H1 (cell line): ENCODE measurements at regions not wholly inside any gene's neighbourhood (a gene's known extent, or its start where the extent isn't known, plus 50 kb on each side); places are given as distances from the start of the nearest gene placed in this dataset.

ENCODE experiments used
- CTCF ChIA-PET: fragments of 300-600 bp; sonication (Branson Sonifier 250); formaldehyde crosslinking; loops from one replicate; lab custom pipeline; 2021; ENCODE audit not compliant: partially characterized antibody; lab: Charles Lee
- POLR2A ChIA-PET: fragments of 300-600 bp; sonication (Branson Sonifier 250); formaldehyde crosslinking; loops from one replicate; lab custom pipeline; 2021; ENCODE audit warnings: inconsistent platforms; ENCODE audit not compliant: partially characterized antibody; lab: Charles Lee
- DNase-seq, 2 experiments: peaks; one replicate each; pipeline versions ENCODE4 v3.0.0 to v3.0.0-alpha.2; 2010 to 2022; ENCODE audit warnings: low spot score in 2 of 2, low read depth in 1 of 2, mixed read lengths in 1 of 2
- FAIRE-seq: peaks from 2 replicates; lab custom pipeline; 2011; peaks lifted over from hg19 to GRCh38; lab: Jason Lieb, UNC
- H2AFZ ChIP-seq: 2 replicates; pipeline ENCODE4 v1.8.1; 2012; ENCODE audit warnings: low read length, inconsistent platforms
- H2AK5ac ChIP-seq: 2 replicates; pipeline ENCODE4 v1.6.1; 2013; ENCODE audit warnings: low read depth, low read length
- H2BK120ac ChIP-seq: replicated peaks from 2 replicates; pipeline ENCODE3; 2013; ENCODE audit warnings: low read depth, low read length, inconsistent platforms
- H2BK12ac ChIP-seq: 2 replicates; pipeline ENCODE4 v1.6.1; 2013; ENCODE audit warnings: low read depth, low read length
- H2BK15ac ChIP-seq: 2 replicates; pipeline ENCODE4 v1.6.1; 2013; ENCODE audit warnings: low read length
- H2BK20ac ChIP-seq: 2 replicates; pipeline ENCODE4 v1.6.1; 2013; ENCODE audit warnings: low read length
- H2BK5ac ChIP-seq: 2 replicates; pipeline ENCODE4 v1.6.1; 2013; ENCODE audit warnings: low read depth, low read length
- H3K14ac ChIP-seq: 2 replicates; pipeline ENCODE4 v1.6.1; 2013; ENCODE audit warnings: inconsistent platforms; ENCODE audit not compliant: insufficient read length
- H3K18ac ChIP-seq: 2 replicates; pipeline ENCODE4 v1.6.1; 2013; ENCODE audit warnings: low read length; ENCODE audit errors: extremely low read depth
- H3K23ac ChIP-seq: 2 replicates; pipeline ENCODE4 v1.6.1; 2013; ENCODE audit warnings: inconsistent platforms; ENCODE audit not compliant: insufficient read length
- H3K23me2 ChIP-seq: 2 replicates; pipeline ENCODE4 v1.6.1; 2013; ENCODE audit warnings: low read depth, low read length
- H3K27ac ChIP-seq: 2 replicates; pipeline ENCODE4 v1.6.1; 2011; ENCODE audit warnings: low read depth, low read length, inconsistent platforms
- H3K27me3 ChIP-seq, 4 experiments: replicated peaks in 1 of 4; 1 replicate in 1 of 4; 2 replicates in 3 of 4; pipeline versions ENCODE4 v1.6.1 to v1.8.1; 2011 to 2013; ENCODE audit warnings: low read length in 3 of 4, mild to moderate bottlenecking in 3 of 4, inconsistent platforms in 2 of 4, mixed read lengths in 2 of 4, moderate library complexity in 1 of 4; ENCODE audit not compliant: control insufficient read depth in 3 of 4, insufficient read depth in 3 of 4; ENCODE audit errors: extremely low read depth in 1 of 4
- H3K36me3 ChIP-seq, 4 experiments: 2 replicates each; pipeline versions ENCODE4 v1.6.1 to v1.8.1; 2011 to 2013; ENCODE audit warnings: mild to moderate bottlenecking in 4 of 4, low read length in 3 of 4, moderate library complexity in 2 of 4, control low read depth in 1 of 4, inconsistent platforms in 1 of 4; ENCODE audit not compliant: insufficient read depth in 4 of 4, control insufficient read depth in 2 of 4
- H3K4ac ChIP-seq: replicated peaks from 2 replicates; pipeline ENCODE3; 2013; ENCODE audit warnings: low read length, low read depth, mixed read lengths, inconsistent platforms; ENCODE audit not compliant: insufficient read length
- H3K4me1 ChIP-seq, 4 experiments: replicated peaks in 1 of 4; 1 replicate in 1 of 4; 2 replicates in 3 of 4; pipeline versions ENCODE4 v1.6.1 to v1.8.1; 2011 to 2013; ENCODE audit warnings: low read length in 3 of 4, inconsistent platforms in 2 of 4, mixed read lengths in 1 of 4; ENCODE audit not compliant: insufficient read depth in 4 of 4, control insufficient read depth in 3 of 4
- H3K4me2 ChIP-seq, 2 experiments: 2 replicates each; pipeline versions ENCODE4 v1.6.1 to v1.8.1; 2011 to 2013; ENCODE audit warnings: low read depth in 2 of 2, low read length in 2 of 2, control low read depth in 1 of 2, inconsistent platforms in 1 of 2, mild to moderate bottlenecking in 1 of 2; ENCODE audit not compliant: insufficient read depth in 1 of 2
- H3K4me3 ChIP-seq, 4 experiments: fragments of 200-600, 300-600 bp in 1 of 4; sonication (generic), shearing (Covaris generic), sonication (Bioruptor Twin) in 1 of 4; 2 replicates each; pipeline versions ENCODE4 v1.5.1 to v1.8.1; 2011 to 2016; ENCODE audit warnings: low read length in 4 of 4, low read depth in 3 of 4, control low read depth in 2 of 4, inconsistent platforms in 2 of 4, mild to moderate bottlenecking in 2 of 4, mixed read lengths in 1 of 4, moderate library complexity in 1 of 4; ENCODE audit not compliant: insufficient read depth in 2 of 4; ENCODE audit errors: extremely low read depth in 1 of 4
- H3K56ac ChIP-seq: replicated peaks from 2 replicates; pipeline ENCODE3; 2013; ENCODE audit warnings: low read depth, mild to moderate bottlenecking, mixed read lengths, low read length, inconsistent platforms; ENCODE audit not compliant: insufficient read length
- H3K79me1 ChIP-seq: 2 replicates; pipeline ENCODE4 v1.6.1; 2013; ENCODE audit warnings: low read depth, low read length, control low read depth
- H3K79me2 ChIP-seq, 2 experiments: 2 replicates each; pipeline versions ENCODE4 v1.6.1 to v1.8.1; 2012 to 2013; ENCODE audit warnings: low read length in 2 of 2, mild to moderate bottlenecking in 2 of 2, inconsistent platforms in 1 of 2; ENCODE audit not compliant: insufficient read depth in 2 of 2, control insufficient read depth in 1 of 2
- H3K9ac ChIP-seq, 4 experiments: replicated peaks in 1 of 4; 1 replicate in 1 of 4; 2 replicates in 3 of 4; pipeline versions ENCODE4 v1.6.1 to v1.8.1; 2011 to 2013; ENCODE audit warnings: low read depth in 3 of 4, low read length in 3 of 4, control low read depth in 2 of 4, mild to moderate bottlenecking in 2 of 4, moderate library complexity in 2 of 4, inconsistent platforms in 1 of 4; ENCODE audit errors: extremely low read depth in 1 of 4
- H3K9me3 ChIP-seq, 2 experiments: 2 replicates each; pipeline versions ENCODE4 v1.6.1 to v1.8.1; 2012 to 2013; ENCODE audit warnings: mild to moderate bottlenecking in 2 of 2, moderate library complexity in 2 of 2, control low read depth in 1 of 2, inconsistent platforms in 1 of 2, low read depth in 1 of 2, low read length in 1 of 2, mixed read lengths in 1 of 2; ENCODE audit not compliant: insufficient read depth in 2 of 2
- H4K20me1 ChIP-seq, 2 experiments: replicated peaks in 1 of 2; 2 replicates each; pipeline versions ENCODE3 to v1.8.1; 2011 to 2013; ENCODE audit warnings: inconsistent platforms in 2 of 2, low read length in 2 of 2, mild to moderate bottlenecking in 1 of 2; ENCODE audit not compliant: insufficient read depth in 2 of 2, control insufficient read depth in 1 of 2
- H4K5ac ChIP-seq: 2 replicates; pipeline ENCODE4 v1.6.1; 2013; ENCODE audit warnings: low read length, low read depth, mixed read lengths, inconsistent platforms; ENCODE audit not compliant: insufficient read length
- H4K8ac ChIP-seq: 2 replicates; pipeline ENCODE4 v1.8.0; 2013; ENCODE audit warnings: mild to moderate bottlenecking, moderate library complexity, low read length, inconsistent platforms; ENCODE audit not compliant: insufficient read depth; ENCODE audit errors: extremely low read depth
- H4K91ac ChIP-seq: replicated peaks from 2 replicates; pipeline ENCODE3; 2013; ENCODE audit warnings: low read length, mixed read lengths, inconsistent platforms; ENCODE audit not compliant: insufficient read length
- ASH2L ChIP-seq: fragments of 200-600, 300-600 bp; sonication (generic); IDR thresholded peaks from one replicate; pipeline ENCODE4 v1.7.1; 2017; ENCODE audit warnings: low read length
- CBX5 ChIP-seq: fragments of 300-800, 300-1000 bp; sonication (generic); IDR thresholded peaks from 2 replicates; pipeline ENCODE4 v1.7.1; 2016; ENCODE audit warnings: antibody characterized with exemption, low read length, low read depth
- CHD2 ChIP-seq: IDR thresholded peaks from 2 replicates; pipeline ENCODE4 v1.6.1; 2012; ENCODE audit warnings: low read length, improper control_type of control experiment
- HDAC2 ChIP-seq, 2 experiments: fragments of 300-600 bp in 1 of 2; sonication (generic) in 1 of 2; IDR thresholded peaks; 2 replicates each; pipeline ENCODE4 v1.6.1; 2011 to 2012; ENCODE audit warnings: low read depth in 2 of 2, low read length in 2 of 2, mild to moderate bottlenecking in 2 of 2, moderate library complexity in 2 of 2, borderline replicate concordance in 1 of 2, inconsistent platforms in 1 of 2
- JUND ChIP-seq: IDR thresholded peaks from 2 replicates; pipeline ENCODE4 v1.6.1; 2011; ENCODE audit warnings: mild to moderate bottlenecking, improper control_type of control experiment, low read length
- KDM1A ChIP-seq: fragments of 200-600, 300-600 bp; sonication (generic); IDR thresholded peaks from 2 replicates; pipeline ENCODE4 v1.7.1; 2016; ENCODE audit warnings: mild to moderate bottlenecking, low read length, borderline replicate concordance
- NRF1 ChIP-seq: IDR thresholded peaks from 2 replicates; pipeline ENCODE4 v1.6.1; 2011; ENCODE audit warnings: mild to moderate bottlenecking, low read depth, low read length, improper control_type of control experiment
- POLR2AphosphoS5 ChIP-seq: IDR thresholded peaks from 2 replicates; pipeline ENCODE4 v1.6.1; 2011; ENCODE audit warnings: low read depth, low read length
- RFX5 ChIP-seq: IDR thresholded peaks from 2 replicates; pipeline ENCODE4 v1.6.1; 2011; ENCODE audit warnings: low read depth, low read length, improper control_type of control experiment, borderline replicate concordance
- SIRT6 ChIP-seq: IDR thresholded peaks from one replicate; pipeline ENCODE4 v1.7.1; 2012; ENCODE audit warnings: low read length, inconsistent platforms
- SIX5 ChIP-seq: IDR thresholded peaks from 2 replicates; pipeline ENCODE4 v1.6.1; 2011; ENCODE audit warnings: mild to moderate bottlenecking, low read depth, low read length
- SP4 ChIP-seq: IDR thresholded peaks from 2 replicates; pipeline ENCODE4 v1.6.1; 2012; ENCODE audit warnings: low read length, inconsistent platforms
- SRF ChIP-seq: IDR thresholded peaks from 2 replicates; pipeline ENCODE4 v1.6.1; 2011; ENCODE audit warnings: mild to moderate bottlenecking, low read depth, low read length, moderate library complexity
- TAF7 ChIP-seq: optimal IDR thresholded peaks from 2 replicates; pipeline ENCODE3; 2011; ENCODE audit warnings: low read depth, mild to moderate bottlenecking, inconsistent platforms, low read length, moderate library complexity, borderline replicate concordance
- WGBS, 2 experiments: shearing (Covaris generic) in 1 of 2; methylation state at CpG; one replicate each; pipeline versions ENCODE4 v1.1.6 to v1.1.7; 2013 to 2015; ENCODE audit warnings: low lambda C conversion rate in 2 of 2, mixed read lengths in 2 of 2, inconsistent platforms in 1 of 2, low coverage in 1 of 2, missing lambda C conversion rate in 1 of 2; ENCODE audit not compliant: insufficient replicate concordance in 2 of 2, insufficient coverage in 1 of 2, insufficient read length in 1 of 2; ENCODE audit errors: extremely low coverage in 1 of 2, missing lambda C conversion rate in 1 of 2; 5-methylcytosine and 5-hydroxymethylcytosine counted together
- TF ChIP-seq, protein P1 (sequence below): IDR thresholded peaks from 2 replicates; pipeline ENCODE4 v1.6.1; 2012; ENCODE audit warnings: inconsistent platforms

DNA sequence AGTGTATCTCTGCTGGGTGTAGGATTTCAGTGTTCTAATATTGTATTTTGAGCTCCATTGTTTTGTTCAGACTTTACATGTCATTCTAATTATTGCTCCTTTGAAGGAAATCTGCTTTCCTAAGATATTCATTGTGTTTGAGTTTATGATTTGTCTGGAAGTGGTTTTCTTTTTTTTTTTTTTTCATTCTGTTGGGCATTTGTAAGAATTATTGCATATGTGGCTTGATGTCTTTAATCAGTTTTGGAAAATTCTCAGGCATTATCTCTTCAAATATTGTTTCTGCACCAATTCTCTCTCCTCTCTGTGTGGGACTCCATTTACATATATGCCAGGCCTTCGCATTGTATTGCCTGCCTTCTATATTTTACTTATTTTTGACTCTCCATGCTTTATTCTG lies 65.8 kb upstream of the RNU6-1 start:
- Histone ChIP-seq H4K20me1 (no peaks in the 10 kb centered on the region), H3K4me1 (peaks cover 0 to 4% (median 0%) of the 10 kb centered on the region in 4 experiments; a peak in 1 of 7 replicates), H3K27me3 (no peaks in the 10 kb centered on the region), H3K9ac (no peak overlapping the region), H4K91ac (no peak overlapping the region), H3K23me2 (no peaks in the 10 kb centered on the region), H4K5ac (no peak overlapping the region), H3K23ac (no peak overlapping the region), H2AK5ac (no peak overlapping the region), H3K56ac (no peak overlapping the region), H2BK120ac (no peak overlapping the region), H2AFZ (no peak overlapping the region), H4K8ac (no peak overlapping the region), H2BK5ac (no peak overlapping the region), H2BK12ac (no peak overlapping the region), H3K4ac (no peak overlapping the region), H3K9me3 (peaks cover 11 to 13% of the 10 kb centered on the region in 2 experiments), H3K79me1 (no peaks in the 10 kb centered on the region), H3K4me2 (no peak overlapping the region), H3K14ac (no peak overlapping the region), H3K27ac (no peak overlapping the region), H3K79me2 (no peaks in the 10 kb centered on the region), H3K18ac (no peak overlapping the region), H3K4me3 (no peak overlapping the region), H2BK15ac (no peak overlapping the region), H3K36me3 (peaks cover 0 to 6% (median 0%) of the 10 kb centered on the region in 4 experiments; a peak in 2 of 8 replicates), H2BK20ac (no peak overlapping the region)
- WGBS, 2 experiments: 90% methylated on average over 1 of the region's 1 CpG; no CpG with 5 or more reads in 1 of the 2 experiments
- TF ChIP-seq ASH2L: no peak
- TF ChIP-seq SIRT6: no peak
- no peak for TF ChIP-seq SP4
- TF ChIP-seq CBX5: no peak
- no peak for TF ChIP-seq NRF1
- no peak for TF ChIP-seq SRF
- TF ChIP-seq KDM1A: no peak
- no peak for TF ChIP-seq POLR2AphosphoS5
- TF ChIP-seq SIX5: no peak
- TF ChIP-seq TAF7: no peak
- TF ChIP-seq, protein P1, sequence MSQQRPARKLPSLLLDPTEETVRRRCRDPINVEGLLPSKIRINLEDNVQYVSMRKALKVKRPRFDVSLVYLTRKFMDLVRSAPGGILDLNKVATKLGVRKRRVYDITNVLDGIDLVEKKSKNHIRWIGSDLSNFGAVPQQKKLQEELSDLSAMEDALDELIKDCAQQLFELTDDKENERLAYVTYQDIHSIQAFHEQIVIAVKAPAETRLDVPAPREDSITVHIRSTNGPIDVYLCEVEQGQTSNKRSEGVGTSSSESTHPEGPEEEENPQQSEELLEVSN: no peak
- TF ChIP-seq CHD2: no peak
- no peak for TF ChIP-seq HDAC2 (IDR thresholded peaks at IDR 0.05; ENCODE audit: borderline replicate concordance in 1 of 2, low read depth in 2 of 2, low read length in 2 of 2)
- TF ChIP-seq JUND: no peak
- TF ChIP-seq RFX5: no peak
- ChIA-PET CTCF (interaction anchor here (0.6 to 1.3 kb wide), 3 partner anchors 9 to 1473 kb away, joined by 3 to 4 read pairs (median 3); no protein-coding TSS in a partner anchor), POLR2A (no interaction called here)
- DNase-seq (no peak), FAIRE-seq (no peak)
